Upper lobe of left lung (tissue), 4 donors: ENCODE measurements at regions not wholly inside any gene's neighbourhood (a gene's known extent, or its start where the extent isn't known, plus 50 kb on each side); places are given as distances from the start of the nearest gene placed in this dataset.

Source experiments
- POLR2A ChIP-seq, 4 donors: fragments of 450-650 bp; IDR thresholded peaks; one replicate each; pipeline ENCODE4 v1.5.1; 2016 to 2017; ENCODE audit warnings: antibody characterized with exemption in 4 of 4, mild to moderate bottlenecking in 2 of 4
- POLR2AphosphoS5 ChIP-seq, 2 donors: sonication (generic); formaldehyde crosslinking; IDR thresholded peaks; one replicate each; pipeline ENCODE4 v1.5.1; 2017; ENCODE audit warnings: antibody characterized with exemption in 2 of 2
- TF ChIP-seq, protein P1 (sequence below), 6 experiments: fragments of 450-650 bp in 4 of 6; fragments of 200-600 bp in 2 of 6; sonication (generic) in 2 of 6; IDR thresholded peaks; one replicate each; pipeline ENCODE4 v1.5.1; 2016 to 2019; ENCODE audit warnings: antibody characterized with exemption in 6 of 6

GRCh38 chr11:101745756-101746155, 161.9 kb upstream of the TRPC6 start:
- TF ChIP-seq POLR2AphosphoS5 (IDR thresholded peaks at IDR 0.05) = no peak
- TF ChIP-seq, protein P1, sequence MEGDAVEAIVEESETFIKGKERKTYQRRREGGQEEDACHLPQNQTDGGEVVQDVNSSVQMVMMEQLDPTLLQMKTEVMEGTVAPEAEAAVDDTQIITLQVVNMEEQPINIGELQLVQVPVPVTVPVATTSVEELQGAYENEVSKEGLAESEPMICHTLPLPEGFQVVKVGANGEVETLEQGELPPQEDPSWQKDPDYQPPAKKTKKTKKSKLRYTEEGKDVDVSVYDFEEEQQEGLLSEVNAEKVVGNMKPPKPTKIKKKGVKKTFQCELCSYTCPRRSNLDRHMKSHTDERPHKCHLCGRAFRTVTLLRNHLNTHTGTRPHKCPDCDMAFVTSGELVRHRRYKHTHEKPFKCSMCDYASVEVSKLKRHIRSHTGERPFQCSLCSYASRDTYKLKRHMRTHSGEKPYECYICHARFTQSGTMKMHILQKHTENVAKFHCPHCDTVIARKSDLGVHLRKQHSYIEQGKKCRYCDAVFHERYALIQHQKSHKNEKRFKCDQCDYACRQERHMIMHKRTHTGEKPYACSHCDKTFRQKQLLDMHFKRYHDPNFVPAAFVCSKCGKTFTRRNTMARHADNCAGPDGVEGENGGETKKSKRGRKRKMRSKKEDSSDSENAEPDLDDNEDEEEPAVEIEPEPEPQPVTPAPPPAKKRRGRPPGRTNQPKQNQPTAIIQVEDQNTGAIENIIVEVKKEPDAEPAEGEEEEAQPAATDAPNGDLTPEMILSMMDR (IDR thresholded peaks at IDR 0.05) = no peak
- no peak for TF ChIP-seq POLR2A (IDR thresholded peaks at IDR 0.05)
